ENCODE measurements at regions not wholly inside any gene's neighbourhood (a gene's known extent, or its start where the extent isn't known, plus 50 kb on each side); places are given as distances from the start of the nearest gene placed in this dataset.
A peak's percentile ranks its signal among the peaks of the same experiment; 100 is the strongest.

DNA sequence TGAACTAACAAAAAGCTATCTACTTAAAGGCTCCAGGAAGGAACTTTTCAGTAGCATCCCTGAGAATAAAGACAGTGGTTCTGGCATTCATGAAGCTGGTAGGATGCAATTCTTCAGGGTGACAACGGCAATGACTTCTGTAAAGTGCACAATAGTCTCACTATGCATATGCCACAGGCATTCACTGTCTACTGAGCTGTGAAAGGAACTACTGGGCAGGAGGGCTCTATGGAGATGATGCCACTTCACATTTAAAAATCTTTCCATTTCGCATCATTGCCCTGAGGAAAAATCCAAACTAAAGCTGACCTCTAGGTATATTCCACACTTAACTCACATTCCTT lies 2020.6 kb upstream of the PCDH20 start:
- DNase-seq: no peak

- DNase-seq: no peak
These were observed 2020.1 kb upstream of the PCDH20 start for GRCh38 chr13:63435667-63436324.

DNA sequence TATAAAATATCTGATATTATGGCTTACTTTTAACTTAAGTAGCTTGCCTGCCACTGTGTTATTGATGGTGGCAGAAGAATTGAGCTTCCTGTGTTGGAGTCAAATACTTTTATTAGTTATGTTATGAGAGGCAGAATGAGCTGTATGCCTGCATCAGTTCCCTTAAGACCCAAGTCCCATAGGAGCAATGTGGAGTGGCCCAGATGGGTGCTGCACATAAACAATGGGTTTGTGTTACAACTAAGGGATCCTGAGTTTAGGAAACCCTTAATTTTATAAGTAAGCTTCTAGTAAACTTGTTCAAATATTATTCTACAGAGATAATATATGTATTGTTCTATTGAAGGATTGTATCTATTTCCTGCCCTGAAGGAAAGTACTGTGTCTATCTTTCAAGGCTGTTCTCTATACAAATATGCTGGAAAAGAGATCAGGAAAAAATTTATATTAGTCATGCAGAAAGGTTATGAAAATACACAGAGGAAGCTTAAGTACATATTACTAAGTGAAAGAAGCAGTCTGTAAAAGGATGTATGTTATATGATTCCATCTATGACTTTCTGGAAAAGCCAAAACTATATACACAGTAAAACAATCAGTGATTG lies 2018.0 kb upstream of the PCDH20 start:
- no peak for DNase-seq

DNA sequence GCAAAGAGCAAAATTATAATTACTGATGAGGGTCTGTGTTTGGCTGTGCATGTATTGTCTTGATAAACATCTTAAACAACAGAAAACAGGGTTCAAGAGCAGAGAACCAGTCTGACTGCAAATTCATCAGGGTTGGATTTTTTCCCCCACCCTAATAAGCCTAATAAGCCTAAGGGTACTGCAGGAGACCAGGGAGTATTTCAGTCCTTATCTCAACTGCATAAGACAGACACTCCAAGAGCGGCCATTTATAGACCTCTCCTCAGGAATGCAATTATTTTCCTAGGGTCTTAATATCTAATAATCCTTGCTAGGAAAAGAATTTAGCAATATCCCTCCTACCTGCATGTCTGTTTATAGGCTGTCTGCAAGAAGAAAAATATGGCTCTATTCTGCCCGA lies 2011.5 kb upstream of the PCDH20 start:
- no peak for DNase-seq

DNA sequence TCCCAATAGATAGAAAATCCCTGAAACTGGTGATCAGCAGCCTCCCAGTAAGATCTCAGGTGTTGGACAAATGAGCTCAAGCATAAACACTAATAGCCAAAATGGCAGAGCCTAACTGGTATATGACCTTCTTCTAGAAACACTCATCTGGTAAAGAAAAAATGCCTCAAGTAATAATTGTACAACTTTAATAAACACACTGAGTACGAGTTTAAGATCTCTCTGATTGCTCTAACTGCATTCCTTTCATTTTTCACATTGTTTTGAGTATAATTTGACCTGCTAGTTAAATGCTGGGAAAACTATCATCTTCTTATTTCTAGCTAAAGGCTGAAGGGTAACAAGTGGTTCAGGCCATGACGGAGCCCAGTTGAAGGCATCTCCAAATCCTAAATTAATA lies 2009.5 kb upstream of the PCDH20 start:
- DNase-seq: no peak

- DNase-seq: no peak
These were observed 2005.5 kb upstream of the PCDH20 start for GRCh38 chr13:63421123-63421522.

DNA sequence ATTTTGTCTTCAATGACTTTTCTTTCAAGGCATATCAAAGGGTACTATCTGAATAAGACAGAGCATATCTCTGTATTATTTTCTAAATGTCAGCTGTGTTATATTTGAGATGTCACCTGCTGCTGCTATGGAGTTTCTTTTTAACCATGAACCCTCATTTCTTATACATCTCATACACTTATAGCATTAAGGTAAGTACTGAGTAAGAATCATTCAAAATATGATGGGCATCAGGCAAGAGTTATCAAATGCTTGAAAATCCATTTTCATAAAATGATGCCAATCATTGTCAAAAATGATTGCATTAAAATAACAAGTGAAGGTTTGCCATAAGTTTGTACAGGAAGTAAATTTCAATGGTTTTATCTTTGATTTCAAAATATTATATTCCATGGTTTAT lies 2005.0 kb upstream of the PCDH20 start:
- no peak for DNase-seq

GRCh38 chr13:63414247-63414646 lies 1998.6 kb upstream of the PCDH20 start:
- no peak for DNase-seq

DNA sequence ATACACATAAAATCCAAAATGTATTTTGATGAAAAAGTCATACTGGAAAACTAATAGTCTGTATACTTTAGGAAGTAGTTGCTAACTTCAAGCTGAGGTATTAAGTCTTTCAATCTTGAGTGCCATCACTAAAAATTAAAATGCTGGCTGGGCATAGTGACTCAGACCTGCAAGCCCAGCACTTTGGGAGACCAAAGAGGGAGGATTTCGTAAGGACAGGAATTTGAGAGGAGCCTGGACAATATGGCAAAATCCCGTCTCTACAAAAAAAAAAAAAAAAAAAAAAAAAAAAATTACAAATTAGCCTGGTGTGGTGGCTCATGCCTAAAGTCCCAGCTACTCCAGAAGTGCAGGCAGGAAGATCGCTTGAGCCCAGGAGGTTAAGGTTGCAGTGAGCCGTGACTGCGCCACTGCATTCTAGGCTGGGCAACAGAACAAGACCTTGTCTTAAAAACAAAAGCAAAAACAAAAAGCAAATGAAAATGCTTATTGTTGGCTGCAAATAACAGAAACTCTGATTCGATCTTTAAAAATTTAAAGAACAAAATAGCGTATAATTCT lies 1994.2 kb upstream of the PCDH20 start:
- DNase-seq: no peak

- no peak for DNase-seq
These were observed 1992.9 kb upstream of the PCDH20 start for GRCh38 chr13:63408331-63409189.

DNA sequence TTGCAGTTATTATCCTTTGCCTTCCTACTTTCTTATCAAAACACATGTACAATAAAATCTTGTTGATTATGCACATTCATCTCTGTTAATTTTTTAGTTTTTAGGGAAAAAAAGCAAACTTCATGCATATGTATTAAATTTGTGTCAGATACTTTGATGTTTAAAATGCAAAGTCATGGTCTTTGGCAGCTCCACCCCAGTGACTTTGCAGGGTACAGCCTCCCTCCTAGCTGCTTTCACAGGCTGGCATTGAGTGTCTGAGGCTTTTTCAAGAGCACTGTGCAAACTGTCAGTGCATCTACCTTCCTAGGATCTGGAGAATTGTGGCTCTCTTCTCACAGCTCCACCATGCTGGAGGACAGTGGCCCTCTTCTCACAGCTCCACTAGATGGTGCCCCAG lies 1988.1 kb upstream of the PCDH20 start:
- DNase-seq: peak; percentile 35

GRCh38 chr13:63396746-63397145 lies 1981.1 kb upstream of the PCDH20 start:
- no peak for DNase-seq

DNA sequence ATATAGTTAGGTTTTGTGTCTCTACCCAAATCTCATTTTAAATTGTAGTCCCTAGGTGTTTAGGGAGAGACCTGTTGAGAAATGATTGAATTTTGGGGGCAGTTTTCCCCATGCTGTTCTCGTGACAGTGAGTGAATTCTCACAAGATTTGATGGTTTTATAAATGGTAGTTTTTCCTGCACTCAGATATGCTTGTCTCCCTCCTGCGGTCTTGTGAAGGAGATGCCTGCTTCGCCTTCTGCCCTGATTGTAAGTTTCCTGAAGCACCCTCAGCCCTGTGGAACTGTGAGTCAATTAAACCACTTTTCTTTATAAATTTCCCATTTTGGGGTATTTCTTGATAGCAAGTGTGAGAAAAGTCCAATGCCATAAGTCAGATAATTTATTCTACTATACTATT lies 1977.5 kb upstream of the PCDH20 start:
- DNase-seq: no peak

DNA sequence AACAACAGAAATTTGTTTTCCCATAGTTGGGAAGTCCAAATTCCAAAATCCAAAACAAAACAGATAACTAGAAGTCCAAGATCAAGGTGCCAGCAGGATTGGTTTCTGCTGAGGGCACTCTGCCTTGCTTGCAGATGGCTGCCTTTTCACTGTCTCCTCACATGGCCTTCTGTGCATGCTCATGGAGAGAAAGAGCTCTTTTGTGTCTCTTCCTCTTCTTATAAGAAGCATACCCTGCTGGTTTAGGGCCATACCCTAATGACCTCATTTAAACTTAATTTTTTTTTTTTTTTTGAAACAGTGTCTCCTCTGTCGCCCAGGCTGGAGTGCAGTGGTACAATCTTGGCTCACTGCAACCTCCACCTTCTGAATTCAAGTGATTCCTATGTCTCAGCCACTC lies 1974.1 kb upstream of the PCDH20 start:
- no peak for DNase-seq

DNA sequence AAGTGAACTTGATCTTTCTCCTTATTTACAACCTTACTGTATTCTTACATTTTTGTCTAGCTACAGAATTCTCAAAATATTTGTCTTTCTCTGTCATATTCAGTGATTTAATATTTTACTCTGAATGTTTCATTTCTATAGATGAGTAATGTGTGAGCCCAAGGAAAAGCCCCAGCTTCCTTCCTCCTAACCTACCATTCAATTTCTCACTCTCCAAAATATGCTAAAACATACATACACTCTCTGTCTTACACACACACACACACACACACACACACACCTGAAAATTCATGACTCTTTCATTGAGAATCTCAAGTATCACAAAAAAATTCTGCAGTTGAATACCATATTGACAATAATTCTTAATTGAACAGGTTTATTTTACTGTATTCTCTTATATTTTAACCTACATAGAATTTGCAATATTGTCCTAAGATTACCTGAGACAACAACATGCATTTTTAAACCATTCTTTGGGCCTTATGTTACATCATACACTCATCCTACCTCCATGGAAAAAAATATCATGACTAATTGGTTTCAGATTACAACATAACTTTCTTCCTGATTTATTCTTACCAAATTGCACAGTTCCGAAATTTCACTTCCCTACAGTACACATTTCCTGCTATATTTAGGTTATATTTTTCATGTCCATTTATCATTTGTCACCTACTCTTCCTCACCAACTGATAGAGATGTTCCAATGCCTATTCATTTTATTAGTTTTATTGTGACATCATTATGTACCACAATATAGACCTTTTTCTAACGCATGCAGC lies 1965.6 kb upstream of the PCDH20 start:
- no peak for DNase-seq

GRCh38 chr13:63377986-63378385 lies 1962.3 kb upstream of the PCDH20 start:
- no peak for DNase-seq

DNA sequence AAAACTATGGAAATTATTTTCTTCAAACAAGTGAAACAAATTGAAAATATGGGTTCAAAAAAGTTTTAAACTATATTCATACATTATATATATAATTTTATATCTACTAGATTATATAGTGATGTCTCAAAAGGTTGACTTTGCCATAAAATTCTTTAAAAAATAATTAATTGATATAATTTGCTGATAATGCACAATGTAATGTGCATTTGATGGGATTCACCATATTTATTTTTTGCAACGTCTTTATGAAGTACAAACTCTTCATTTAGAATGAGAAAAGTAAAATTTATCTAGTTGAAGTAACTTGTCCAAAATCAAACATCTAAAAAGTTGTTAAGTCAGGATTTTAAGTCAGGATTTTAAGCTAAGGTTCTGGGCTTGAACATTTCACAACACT lies 1954.5 kb upstream of the PCDH20 start:
- no peak for DNase-seq

DNA sequence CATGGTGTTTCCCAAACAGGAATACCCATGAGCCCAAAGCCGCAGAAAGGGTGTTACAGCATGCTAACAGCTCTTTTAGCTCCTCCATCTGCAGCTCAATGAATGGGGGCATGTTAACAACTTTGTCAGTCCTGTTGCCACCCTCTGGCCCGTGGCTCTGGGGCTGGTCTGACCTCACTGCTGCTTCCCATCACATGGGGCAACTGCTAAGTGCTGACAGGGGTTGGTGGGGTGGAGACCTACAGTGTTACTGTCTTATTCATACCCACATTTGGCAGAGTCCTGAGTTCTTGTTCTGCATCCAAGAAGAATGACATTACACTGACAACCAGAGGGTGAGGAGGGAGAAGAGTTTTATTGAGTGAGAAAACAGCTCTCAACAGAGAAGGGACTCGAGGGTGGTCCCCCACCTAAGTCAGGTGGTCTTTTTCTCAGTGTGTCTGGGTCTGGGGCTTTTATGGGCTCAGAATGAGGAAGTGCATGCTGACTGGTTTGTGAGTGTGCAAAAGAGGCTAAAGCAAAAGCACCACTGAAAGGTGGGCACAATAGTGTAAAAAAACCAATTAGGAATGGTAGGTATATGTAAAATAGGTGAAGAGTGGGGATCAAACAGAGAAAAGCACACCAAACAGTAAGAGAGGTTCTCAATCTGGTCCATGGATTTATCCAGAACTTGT lies 1952.0 kb upstream of the PCDH20 start:
- no peak for DNase-seq

- no peak for DNase-seq
These were observed 1948.5 kb upstream of the PCDH20 start for GRCh38 chr13:63364159-63364558.

GRCh38 chr13:63351533-63351932 lies 1935.9 kb upstream of the PCDH20 start:
- no peak for DNase-seq

- DNase-seq: no peak
These were observed 1935.4 kb upstream of the PCDH20 start for GRCh38 chr13:63351081-63351480.

DNA sequence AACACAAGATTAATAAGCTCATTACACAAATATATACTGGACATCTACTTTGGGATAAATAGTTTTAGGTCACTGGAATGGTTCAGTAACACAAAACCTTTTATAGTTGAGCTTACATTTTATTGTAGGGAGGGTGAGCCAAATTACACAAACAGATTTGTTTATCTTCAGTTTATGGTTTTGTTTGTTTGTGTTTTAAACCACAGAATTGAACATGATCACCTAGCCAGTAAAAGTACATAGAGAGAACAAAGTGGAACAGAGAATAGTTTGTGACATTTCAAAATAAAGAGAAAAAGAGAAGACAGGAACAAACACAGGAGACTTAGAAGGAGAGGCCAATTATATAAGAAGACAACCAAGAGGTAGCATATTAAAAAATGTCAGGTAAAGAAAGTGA lies 1930.2 kb upstream of the PCDH20 start:
- DNase-seq: no peak

- no peak for DNase-seq
These were observed 1929.1 kb upstream of the PCDH20 start for GRCh38 chr13:63344711-63345110.
